GM12878 (cell line): ENCODE measurements at regions not wholly inside any gene's neighbourhood (a gene's known extent, or its start where the extent isn't known, plus 50 kb on each side); places are given as distances from the start of the nearest gene placed in this dataset.

Experiments
- ATAC-seq: fragments of 200-7000 bp; cut with Tn5 transposase; 3 replicates; pipeline ENCODE4 v1.9.1; 2020; ENCODE audit warnings: mild to moderate bottlenecking, moderate library complexity
- BruUV-seq: library from RNA; stranded (reverse); fragments of 400-500 nt; replicated peaks from 2 replicates; lab custom pipeline; 2021; lab: Mats Ljungman, UMichigan
- CTCF ChIA-PET: fragments of 300-600 bp; sonication (Branson Sonifier 250); formaldehyde crosslinking; extraction: SDS; loops from one replicate; lab custom pipeline; 2021; ENCODE audit warnings: inconsistent platforms; lab: Yijun Ruan, JAX
- POLR2A ChIA-PET: fragments of 350-600 bp; formaldehyde crosslinking; extraction: SDS; loops from one replicate; lab custom pipeline; 2021; ENCODE audit warnings: inconsistent platforms; lab: Charles Lee
- RAD21 ChIA-PET: fragments of 300-600 bp; sonication (Branson Sonifier 250); formaldehyde crosslinking; loops from one replicate; lab custom pipeline; 2023; ENCODE audit warnings: antibody characterized with exemption; ENCODE audit not compliant: unreplicated experiment; lab: Charles Lee
- SMC1A ChIA-PET: fragments of 300-600 bp; sonication (Branson Sonifier 250); formaldehyde crosslinking; loops from one replicate; lab custom pipeline; 2023; ENCODE audit not compliant: unreplicated experiment, uncharacterized antibody; lab: Charles Lee
- DNase-seq: peaks from one replicate; pipeline ENCODE4 v3.0.0-alpha.2; 2011; ENCODE audit warnings: low read depth, low spot score
- FAIRE-seq: peaks from 3 replicates; lab custom pipeline; 2011; peaks lifted over from hg19 to GRCh38; lab: Jason Lieb, UNC
- H2AFZ ChIP-seq: 2 replicates; pipeline ENCODE4 v1.6.0; 2011; ENCODE audit warnings: low read depth, low read length, control low read depth; ENCODE audit not compliant: control insufficient read depth
- H3K27ac ChIP-seq: 2 replicates; pipeline ENCODE4 v1.5.1; 2011; ENCODE audit warnings: control low read depth; ENCODE audit not compliant: control insufficient read depth, insufficient read depth
- H3K27me3 ChIP-seq, 2 experiments: replicated peaks in 1 of 2; 2 replicates each; pipeline versions ENCODE4 v1.6.0 to v1.6.1; 2011; ENCODE audit warnings: low read length in 1 of 2; ENCODE audit not compliant: control insufficient read depth in 2 of 2, insufficient read depth in 2 of 2
- H3K36me3 ChIP-seq, 2 experiments: 2 replicates each; pipeline ENCODE4 v1.5.1; 2011; ENCODE audit warnings: low read length in 1 of 2; ENCODE audit not compliant: control insufficient read depth in 2 of 2, insufficient read depth in 2 of 2
- H3K4me1 ChIP-seq: 2 replicates; pipeline ENCODE4 v1.6.1; 2011; ENCODE audit warnings: mild to moderate bottlenecking, low read length, moderate library complexity, mixed read lengths; ENCODE audit not compliant: control insufficient read depth, insufficient read depth
- H3K4me2 ChIP-seq: 2 replicates; pipeline ENCODE4 v1.6.0; 2011; ENCODE audit warnings: control low read depth; ENCODE audit not compliant: control insufficient read depth, insufficient read depth
- H3K4me3 ChIP-seq: fragments of 200-600 bp; sonication (generic); 2 replicates; pipeline ENCODE4 v1.5.1; 2016
- H3K79me2 ChIP-seq: 2 replicates; pipeline ENCODE4 v1.6.0; 2011; ENCODE audit warnings: low read length; ENCODE audit not compliant: control insufficient read depth, insufficient read depth
- H3K9ac ChIP-seq: 2 replicates; pipeline ENCODE4 v1.8.0; 2011; ENCODE audit warnings: low read length, control low read depth, mixed read lengths; ENCODE audit not compliant: control insufficient read depth, insufficient read depth
- H3K9me3 ChIP-seq: replicated peaks from 3 replicates; pipeline ENCODE4 v1.5.1; 2011; ENCODE audit warnings: mild to moderate bottlenecking, low read length; ENCODE audit not compliant: control insufficient read depth, insufficient read depth
- H4K20me1 ChIP-seq: 2 replicates; pipeline ENCODE4 v1.6.0; 2011; ENCODE audit not compliant: control insufficient read depth, insufficient read depth
- BMI1 ChIP-seq: fragments of 450-650 bp; IDR thresholded peaks from 2 replicates; pipeline ENCODE4 v1.6.1; 2016; ENCODE audit warnings: mild to moderate bottlenecking, moderate library complexity, borderline replicate concordance
- EGR1 ChIP-seq, 2 experiments: IDR thresholded peaks; 1 replicate in 1 of 2; 2 replicates in 1 of 2; pipeline ENCODE4 v1.6.1; 2011 to 2012; ENCODE audit warnings: low read depth in 2 of 2, low read length in 2 of 2, borderline replicate concordance in 1 of 2, mild to moderate bottlenecking in 1 of 2, moderate library complexity in 1 of 2
- MEF2B ChIP-seq: fragments of 450-650 bp; IDR thresholded peaks from 2 replicates; pipeline ENCODE4 v1.6.1; 2018; ENCODE audit warnings: mild to moderate bottlenecking, moderate library complexity; ENCODE audit not compliant: partially characterized antibody, poor library complexity, severe bottlenecking
- MTA2 ChIP-seq: fragments of 450-650 bp; IDR thresholded peaks from 2 replicates; pipeline ENCODE4 v1.6.1; 2016; ENCODE audit warnings: low read depth, mild to moderate bottlenecking, moderate library complexity
- ZBED1 ChIP-seq: IDR thresholded peaks from 2 replicates; pipeline ENCODE4 v1.6.1; 2016; ENCODE audit warnings: borderline replicate concordance
- WGBS: methylation state at CpG from one replicate; pipeline ENCODE4 v1.1.6; 2016; ENCODE audit warnings: low lambda C conversion rate; ENCODE audit not compliant: insufficient replicate concordance, insufficient coverage; ENCODE audit errors: missing lambda C conversion rate; 5-methylcytosine and 5-hydroxymethylcytosine counted together
- in situ Hi-C: fragments of 300-500 bp; cut with MboI; formaldehyde crosslinking; loops from 9 replicates; pipeline ENCODE4 v1.14.3; 2018; ENCODE audit warnings: mixed read lengths
- intact Hi-C: fragments of 100-400 bp; cut with micrococcal nuclease; formaldehyde crosslinking; loops from one replicate; pipeline ENCODE4 v1.14.2; 2022; ENCODE audit not compliant: unreplicated experiment

DNA sequence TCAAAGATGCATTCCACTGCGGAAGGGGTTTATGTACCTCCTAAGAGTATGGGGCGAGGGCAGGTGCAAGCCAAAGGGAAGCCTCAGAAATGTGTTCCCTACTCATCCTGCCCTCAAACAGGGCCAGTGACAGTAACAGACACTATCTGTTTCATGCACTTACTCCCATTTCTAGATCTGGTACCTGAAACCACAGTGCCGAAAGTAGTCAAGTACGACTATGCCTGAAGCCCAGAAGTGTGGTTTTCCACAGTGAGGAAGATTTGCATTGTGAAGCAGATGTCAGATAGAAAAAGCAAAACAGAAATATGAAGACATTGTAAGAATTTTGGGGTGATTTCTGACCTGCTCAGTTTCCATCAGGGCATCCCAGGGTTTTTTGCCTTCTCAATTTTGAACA, 748.7 kb downstream of the RNF144A start (continued):
- TF ChIP-seq MEF2B, result no peak

DNA sequence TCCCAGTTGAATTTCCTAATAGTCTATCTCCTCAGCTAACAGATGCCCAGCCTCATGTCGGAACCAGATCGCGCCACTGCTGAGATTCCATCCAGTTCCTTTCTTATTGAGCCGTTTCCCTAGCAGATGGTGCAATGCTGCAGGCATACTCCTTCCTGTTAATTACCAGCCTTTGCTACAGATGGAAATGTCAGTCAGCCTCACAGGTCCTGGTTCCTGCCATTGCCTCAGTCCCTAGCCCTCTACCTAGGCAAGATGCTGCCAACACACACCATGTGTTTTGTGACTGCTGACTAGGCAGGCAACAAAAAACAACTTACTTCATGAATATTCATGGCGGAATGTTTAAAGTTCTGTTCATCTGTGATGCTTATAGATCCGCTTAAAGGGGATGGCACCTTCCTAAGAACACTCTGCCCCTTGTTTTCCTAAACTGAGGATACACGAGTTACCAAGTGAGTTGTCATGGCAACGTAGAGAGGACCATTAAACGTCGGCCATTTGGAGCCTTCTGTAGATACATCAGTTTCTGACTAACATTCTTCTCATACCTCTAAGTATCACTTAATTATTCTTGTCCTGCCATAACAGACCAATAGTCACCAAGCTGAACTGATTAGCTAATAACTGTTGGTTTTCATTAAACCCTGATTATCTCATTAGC, 749.5 kb downstream of the RNF144A start:
- ChIA-PET RAD21 (interaction anchor here (1.4 to 2.8 kb wide), 3 partner anchors 21 to 58 kb away, joined by 3 to 9 read pairs (median 4); no protein-coding TSS in a partner anchor), CTCF (interaction anchor here (0.9 to 2.4 kb wide), 5 partner anchors 21 to 241 kb away, joined by 3 to 19 read pairs (median 4); no protein-coding TSS in a partner anchor), SMC1A (interaction anchor here (0.6 to 2.5 kb wide), 14 partner anchors 11 to 239 kb away, joined by 3 to 17 read pairs (median 3); no protein-coding TSS in a partner anchor), POLR2A (interaction anchor here (1.0 kb wide), 1 partner anchor 230 kb away, joined by 3 read pairs; no protein-coding TSS in a partner anchor)
- H3K27ac ChIP-seq, result no peak overlapping the region
- no peak overlapping the region for H3K9ac ChIP-seq
- TF ChIP-seq MTA2 (no peak), ZBED1 (no peak), BMI1 (peak; percentile 48), EGR1 (IDR thresholded peaks at IDR 0.05; ENCODE audit: borderline replicate concordance in 1 of 2, low read depth in 2 of 2, low read length in 2 of 2) (no peak)
- H2AFZ ChIP-seq, result no peak overlapping the region
- no peak overlapping the region for H3K4me2 ChIP-seq
- DNase-seq, result no peak
- peak; percentile 13; the same call in 1 of the 3 replicates for ATAC-seq
- 68% methylated on average over 10 of the region's 10 CpGs for WGBS
- H3K79me2 ChIP-seq, result no peaks in the 10 kb centered on the region
- no peaks in the 10 kb centered on the region for H3K9me3 ChIP-seq
- BruUV-seq, result no TSS peak
- no peak overlapping the region for H3K4me3 ChIP-seq
- in situ Hi-C loops, result no loop called here
- FAIRE-seq, result peak; percentile 74
- no peaks in the 10 kb centered on the region for H4K20me1 ChIP-seq
- intact Hi-C loops, result loop anchor here (2.0 to 5.0 kb wide), 2 partner anchors 56 to 240 kb away; no protein-coding TSS in a partner anchor
- peaks cover 4% of the 10 kb centered on the region; the same call in 1 of the 2 replicates for H3K4me1 ChIP-seq
- H3K36me3 ChIP-seq, result no peaks in the 10 kb centered on the region
- no peaks in the 10 kb centered on the region for H3K27me3 ChIP-seq
